HCT116 (cell line): ENCODE measurements at regions not wholly inside any gene's neighbourhood (a gene's known extent, or its start where the extent isn't known, plus 50 kb on each side); places are given as distances from the start of the nearest gene placed in this dataset.
A peak's percentile ranks its signal among the peaks of the same experiment; 100 is the strongest.
"Not testable (repeated sequence)": the region's sequence is repeated elsewhere in the genome, so short reads cannot be mapped to it uniquely, and the experiment has no call there.

Source experiments
- ATAC-seq: fragments of 200-7000 bp; cut with Tn5 transposase; 2 replicates; pipeline ENCODE4 v1.9.1; 2020; ENCODE audit warnings: mild to moderate bottlenecking, moderate library complexity
- BruUV-seq: library from RNA; stranded (reverse); fragments of 400-500 nt; replicated peaks from 2 replicates; lab custom pipeline; 2021; lab: Mats Ljungman, UMichigan
- CTCF ChIA-PET: fragments of 300-600 bp; sonication (Branson Sonifier 250); formaldehyde crosslinking; loops from one replicate; lab custom pipeline; 2021; ENCODE audit warnings: antibody characterized with exemption; lab: Charles Lee
- POLR2A ChIA-PET: fragments of 300-600, 350-600 bp; sonication (Branson Sonifier 250); formaldehyde crosslinking; loops from one replicate; lab custom pipeline; 2021; ENCODE audit warnings: antibody characterized with exemption; lab: Charles Lee
- RAD21 ChIA-PET, 2 experiments: fragments of 300-600 bp; sonication (Branson Sonifier 250); formaldehyde crosslinking; loops; one replicate each; lab custom pipeline; 2023; ENCODE audit warnings: low total read pairs in 2 of 2; ENCODE audit not compliant: uncharacterized antibody in 2 of 2, unreplicated experiment in 2 of 2, low non-redundant PET in 1 of 2; lab: Charles Lee
- DNase-seq: peaks from one replicate; pipeline ENCODE4 v3.0.0-alpha.2; 2010; ENCODE audit warnings: low read depth, low spot score
- H2AFZ ChIP-seq: fragments of 200-600 bp; shearing (Covaris generic), sonication (generic); 2 replicates; pipeline ENCODE4 v1.6.1; 2017; ENCODE audit warnings: low read depth, mixed run types, mixed read lengths, antibody characterized with exemption, low read length; ENCODE audit not compliant: poor library complexity, severe bottlenecking
- H3K27ac ChIP-seq: 2 replicates; pipeline ENCODE4 v1.5.1; 2012; ENCODE audit warnings: low read depth, low read length
- H3K27me3 ChIP-seq: fragments of 200-600 bp; sonication (generic); 2 replicates; pipeline ENCODE4 v1.6.1; 2016; ENCODE audit warnings: mixed run types, low read length, mixed read lengths; ENCODE audit not compliant: insufficient read depth
- H3K36me3 ChIP-seq, 2 experiments: fragments of 200-500 bp in 1 of 2; fragments of 200-600 bp in 1 of 2; sonication (Bioruptor generic) in 1 of 2; sonication (generic) in 1 of 2; 2 replicates each; pipeline versions ENCODE4 v1.5.1 to v1.6.1; 2014 to 2016; ENCODE audit warnings: low read length in 2 of 2, inconsistent platforms in 1 of 2, mixed read lengths in 1 of 2, mixed run types in 1 of 2; ENCODE audit not compliant: insufficient read depth in 2 of 2, control insufficient read depth in 1 of 2
- H3K4me1 ChIP-seq, 2 experiments: fragments of 200-600 bp in 1 of 2; sonication (generic) in 1 of 2; 2 replicates each; pipeline versions ENCODE4 v1.5.1 to v1.6.1; 2012 to 2017; ENCODE audit warnings: low read length in 2 of 2, inconsistent platforms in 1 of 2, mild to moderate bottlenecking in 1 of 2, mixed read lengths in 1 of 2, mixed run types in 1 of 2, moderate library complexity in 1 of 2; ENCODE audit not compliant: insufficient read depth in 2 of 2, control insufficient read depth in 1 of 2
- H3K4me2 ChIP-seq: fragments of 200-600 bp; sonication (generic); 2 replicates; pipeline ENCODE4 v1.6.1; 2017; ENCODE audit warnings: mixed run types, low read length, mixed read lengths
- H3K4me3 ChIP-seq, 2 experiments: fragments of 200-600 bp in 1 of 2; sonication (generic) in 1 of 2; replicated peaks in 1 of 2; 2 replicates each; pipeline ENCODE4 v1.5.1; 2011 to 2016; ENCODE audit warnings: low read length in 2 of 2, control low read depth in 1 of 2, low read depth in 1 of 2, mild to moderate bottlenecking in 1 of 2, mixed read lengths in 1 of 2, mixed run types in 1 of 2
- H3K79me2 ChIP-seq: fragments of 200-600 bp; sonication (generic); 2 replicates; pipeline ENCODE4 v1.6.1; 2017; ENCODE audit warnings: mild to moderate bottlenecking, mixed run types, low read length, moderate library complexity, mixed read lengths; ENCODE audit not compliant: insufficient read depth
- H3K9ac ChIP-seq: fragments of 200-600 bp; sonication (generic); 2 replicates; pipeline ENCODE4 v1.6.1; 2016; ENCODE audit warnings: low read length, mixed read lengths
- H3K9me2 ChIP-seq: fragments of 200-600 bp; sonication (generic), shearing (Covaris generic); 2 replicates; pipeline ENCODE4 v1.6.1; 2017; ENCODE audit warnings: mixed run types, mild to moderate bottlenecking, moderate library complexity; ENCODE audit not compliant: insufficient read depth
- H3K9me3 ChIP-seq, 2 experiments: fragments of 200-500 bp in 1 of 2; fragments of 200-600 bp in 1 of 2; sonication (Bioruptor generic) in 1 of 2; sonication (generic) in 1 of 2; 2 replicates each; pipeline ENCODE4 v1.6.1; 2014 to 2017; ENCODE audit warnings: low read length in 2 of 2, mixed read lengths in 2 of 2, inconsistent platforms in 1 of 2, low read depth in 1 of 2, mild to moderate bottlenecking in 1 of 2, mixed run types in 1 of 2, moderate library complexity in 1 of 2; ENCODE audit not compliant: control insufficient read depth in 1 of 2, insufficient read depth in 1 of 2
- H4K20me1 ChIP-seq: fragments of 200-600 bp; sonication (generic), shearing (Covaris generic); 2 replicates; pipeline ENCODE4 v1.6.1; 2017; ENCODE audit warnings: mixed run types, mild to moderate bottlenecking, moderate library complexity; ENCODE audit not compliant: insufficient read depth
- RAD21 ChIP-seq: IDR thresholded peaks from 2 replicates; pipeline ENCODE4 v1.6.1; 2012; ENCODE audit warnings: low read depth, mild to moderate bottlenecking
- ZFX ChIP-seq: fragments of 450-650 bp; IDR thresholded peaks from 2 replicates; pipeline ENCODE4 v1.6.1; 2017
- intact Hi-C: fragments of 100-400 bp; cut with micrococcal nuclease; formaldehyde crosslinking; loops from 2 replicates; pipeline ENCODE4 v1.10.0; 2022
- TF ChIP-seq, protein P1 (sequence below), 3 experiments: fragments of 200-600 bp in 1 of 3; sonication (generic) in 1 of 3; IDR thresholded peaks in 2 of 3; conservative IDR thresholded peaks in 1 of 3; 2 replicates each; pipeline ENCODE4 v1.5.1; 2012 to 2017; ENCODE audit warnings: low read depth in 2 of 3, low read length in 2 of 3, antibody characterized with exemption in 1 of 3, borderline replicate concordance in 1 of 3, control low read depth in 1 of 3, mild to moderate bottlenecking in 1 of 3, mixed read lengths in 1 of 3, mixed run types in 1 of 3, moderate library complexity in 1 of 3; ENCODE audit not compliant: insufficient read depth in 1 of 3

DNA sequence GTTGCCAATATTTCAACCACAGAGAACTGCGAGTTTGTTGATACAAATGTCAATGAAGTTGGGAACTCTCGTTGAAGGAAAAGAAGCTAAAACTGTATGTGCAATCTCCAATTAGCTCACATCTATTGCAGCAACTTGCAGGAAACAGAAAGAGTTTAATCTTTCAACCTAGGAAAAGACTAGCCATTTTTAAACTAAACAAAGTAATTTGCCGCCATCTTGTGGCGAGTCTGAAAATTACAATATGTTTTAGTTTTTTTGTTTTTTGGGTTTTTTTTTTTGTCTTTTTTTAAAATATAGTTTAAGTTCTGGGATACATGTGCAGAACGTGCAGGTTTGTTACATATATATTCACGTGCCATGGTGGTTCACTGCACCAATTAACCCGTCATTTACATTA, 131.2 kb upstream of the FOXG1 start:
- DNase-seq = peak; percentile 3
- Histone ChIP-seq H2AFZ (no peak overlapping the region), H3K4me3 (no peak overlapping the region), H3K9me3 (peaks cover 0 to 3% of the 10 kb centered on the region in 2 experiments; a peak in 1 of 4 replicates), H3K9me2 (no peaks in the 10 kb centered on the region), H3K9ac (no peak overlapping the region), H3K4me1 (no peaks in the 10 kb centered on the region), H3K27me3 (no peaks in the 10 kb centered on the region), H3K36me3 (no peaks in the 10 kb centered on the region), H3K27ac (no peak overlapping the region), H3K4me2 (no peak overlapping the region), H3K79me2 (no peaks in the 10 kb centered on the region), H4K20me1 (no peaks in the 10 kb centered on the region)
- no TSS peak for BruUV-seq
- RAD21 ChIA-PET = no interaction called here
- POLR2A ChIA-PET = no interaction called here
- TF ChIP-seq RAD21 (peak; percentile 28), ZFX (no peak)
- TF ChIP-seq, protein P1, sequence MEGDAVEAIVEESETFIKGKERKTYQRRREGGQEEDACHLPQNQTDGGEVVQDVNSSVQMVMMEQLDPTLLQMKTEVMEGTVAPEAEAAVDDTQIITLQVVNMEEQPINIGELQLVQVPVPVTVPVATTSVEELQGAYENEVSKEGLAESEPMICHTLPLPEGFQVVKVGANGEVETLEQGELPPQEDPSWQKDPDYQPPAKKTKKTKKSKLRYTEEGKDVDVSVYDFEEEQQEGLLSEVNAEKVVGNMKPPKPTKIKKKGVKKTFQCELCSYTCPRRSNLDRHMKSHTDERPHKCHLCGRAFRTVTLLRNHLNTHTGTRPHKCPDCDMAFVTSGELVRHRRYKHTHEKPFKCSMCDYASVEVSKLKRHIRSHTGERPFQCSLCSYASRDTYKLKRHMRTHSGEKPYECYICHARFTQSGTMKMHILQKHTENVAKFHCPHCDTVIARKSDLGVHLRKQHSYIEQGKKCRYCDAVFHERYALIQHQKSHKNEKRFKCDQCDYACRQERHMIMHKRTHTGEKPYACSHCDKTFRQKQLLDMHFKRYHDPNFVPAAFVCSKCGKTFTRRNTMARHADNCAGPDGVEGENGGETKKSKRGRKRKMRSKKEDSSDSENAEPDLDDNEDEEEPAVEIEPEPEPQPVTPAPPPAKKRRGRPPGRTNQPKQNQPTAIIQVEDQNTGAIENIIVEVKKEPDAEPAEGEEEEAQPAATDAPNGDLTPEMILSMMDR (IDR thresholded peaks at IDR 0.05 in 2 of 3, conservative IDR thresholded peaks at IDR 0.05 in 1 of 3; ENCODE audit: borderline replicate concordance in 1 of 3, insufficient read depth in 1 of 3, low read depth in 2 of 3, low read length in 2 of 3) = peak in 2 of 3 experiments; percentile 27 to 51; a peak in 3 of 6 replicates
- CTCF ChIA-PET = no interaction called here
- intact Hi-C loops = no loop called here
- no peak for ATAC-seq

DNA sequence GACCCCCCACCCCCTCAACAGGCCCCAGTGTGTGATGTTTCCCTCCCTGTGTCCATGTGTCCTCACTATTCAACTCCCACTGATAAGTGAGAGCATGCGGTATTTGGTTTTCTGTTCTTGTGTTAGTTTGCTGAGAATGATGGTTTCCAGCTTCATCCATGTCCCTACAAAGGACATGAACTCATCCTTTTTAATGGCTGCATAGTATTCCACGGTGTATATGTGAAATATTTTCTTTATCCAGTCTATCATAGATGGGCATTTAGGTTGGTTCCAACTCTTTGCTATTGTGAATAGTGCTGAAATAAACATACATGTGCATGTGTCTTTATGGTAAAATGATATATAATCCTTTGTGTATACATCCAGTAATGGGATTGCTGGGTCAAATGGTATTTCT, 130.8 kb upstream of the FOXG1 start:
- ATAC-seq, H3K4me1 ChIP-seq, BruUV-seq, H3K9me2 ChIP-seq, DNase-seq, H3K27ac ChIP-seq, H2AFZ ChIP-seq, intact Hi-C loops, H3K27me3 ChIP-seq, POLR2A ChIA-PET, H3K9ac ChIP-seq, H3K79me2 ChIP-seq, RAD21 ChIA-PET, H3K4me3 ChIP-seq, H3K9me3 ChIP-seq, H3K36me3 ChIP-seq, CTCF ChIA-PET, H3K4me2 ChIP-seq, H4K20me1 ChIP-seq: not testable (repeated sequence)

DNA sequence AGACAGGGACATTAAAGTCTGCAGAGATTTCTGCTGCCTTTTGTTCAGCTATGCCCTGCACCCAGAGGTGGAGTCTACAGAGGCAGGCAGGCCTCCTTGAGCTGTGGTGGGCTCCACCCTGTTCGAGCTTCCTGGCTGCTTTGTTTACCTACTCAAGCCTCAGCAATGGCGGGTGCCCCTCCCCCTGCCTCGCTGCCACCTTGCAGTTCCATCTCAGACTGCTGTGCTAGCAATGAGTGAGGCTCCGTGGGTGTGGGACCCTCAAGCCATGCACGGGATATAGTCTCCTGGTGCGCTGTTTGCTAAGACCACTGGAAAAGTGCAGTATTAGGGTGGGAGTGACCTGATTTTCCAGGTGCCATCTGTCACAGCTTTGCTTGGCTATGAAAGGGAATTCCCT, 125.4 kb upstream of the FOXG1 start:
- H2AFZ ChIP-seq, H3K79me2 ChIP-seq, DNase-seq, ATAC-seq, H3K9me2 ChIP-seq, H3K27ac ChIP-seq, POLR2A ChIA-PET, intact Hi-C loops, H3K9me3 ChIP-seq, RAD21 ChIA-PET, H3K27me3 ChIP-seq, H3K4me2 ChIP-seq, BruUV-seq, CTCF ChIA-PET, H3K36me3 ChIP-seq, H3K9ac ChIP-seq, H3K4me1 ChIP-seq, H4K20me1 ChIP-seq, H3K4me3 ChIP-seq: not testable (repeated sequence)
